Medulla oblongata (tissue), 1 donor: ENCODE measurements at regions not wholly inside any gene's neighbourhood (a gene's known extent, or its start where the extent isn't known, plus 50 kb on each side); places are given as distances from the start of the nearest gene placed in this dataset.

Source experiments
- DNase-seq: peaks from one replicate; pipeline ENCODE4 v3.0.0-alpha.2; 2015; ENCODE audit errors: extremely low spot score

DNA sequence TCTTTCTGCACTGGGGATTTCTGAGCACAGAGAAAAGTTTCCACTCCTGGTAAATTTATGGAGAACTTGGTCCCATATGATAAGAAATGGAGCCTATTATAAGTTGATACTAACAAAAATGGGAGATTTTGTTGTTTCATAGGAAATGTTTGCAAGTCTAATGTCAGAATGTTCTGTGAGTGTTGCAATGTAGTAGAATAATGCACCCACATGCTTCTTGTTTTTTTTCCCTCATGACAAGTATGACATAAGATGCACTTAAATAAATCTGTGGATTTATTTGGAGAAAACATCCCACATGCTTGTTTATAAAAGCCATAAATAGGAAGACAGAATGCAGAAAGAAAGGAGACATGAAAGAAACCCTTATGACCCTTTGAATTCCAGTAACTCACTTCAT, 50.8 kb upstream of the KCNJ6 start:
- no peak for DNase-seq

DNA sequence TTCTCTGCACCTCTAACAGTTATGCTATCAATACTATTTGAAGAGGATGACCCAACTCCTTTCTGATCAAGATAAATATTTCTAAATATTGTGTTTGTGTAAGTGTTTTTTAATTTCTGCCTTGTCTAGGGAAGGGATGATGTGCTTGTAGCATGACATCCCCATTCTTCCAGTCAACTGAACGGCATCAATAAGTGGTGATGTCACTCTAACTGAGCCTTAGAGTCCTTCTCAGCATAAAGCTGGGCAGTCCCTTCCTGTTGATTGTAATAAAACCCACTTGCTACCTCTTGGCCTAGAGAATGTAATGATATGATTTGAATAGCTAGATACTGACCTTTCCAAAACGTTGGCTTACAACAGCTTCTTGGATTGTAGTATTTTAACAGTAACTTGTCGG, 52.5 kb upstream of the KCNJ6 start:
- no peak for DNase-seq

- DNase-seq: no peak
Observed at GRCh38 chr21:37970548-37970947, 54.3 kb upstream of the KCNJ6 start.

DNA sequence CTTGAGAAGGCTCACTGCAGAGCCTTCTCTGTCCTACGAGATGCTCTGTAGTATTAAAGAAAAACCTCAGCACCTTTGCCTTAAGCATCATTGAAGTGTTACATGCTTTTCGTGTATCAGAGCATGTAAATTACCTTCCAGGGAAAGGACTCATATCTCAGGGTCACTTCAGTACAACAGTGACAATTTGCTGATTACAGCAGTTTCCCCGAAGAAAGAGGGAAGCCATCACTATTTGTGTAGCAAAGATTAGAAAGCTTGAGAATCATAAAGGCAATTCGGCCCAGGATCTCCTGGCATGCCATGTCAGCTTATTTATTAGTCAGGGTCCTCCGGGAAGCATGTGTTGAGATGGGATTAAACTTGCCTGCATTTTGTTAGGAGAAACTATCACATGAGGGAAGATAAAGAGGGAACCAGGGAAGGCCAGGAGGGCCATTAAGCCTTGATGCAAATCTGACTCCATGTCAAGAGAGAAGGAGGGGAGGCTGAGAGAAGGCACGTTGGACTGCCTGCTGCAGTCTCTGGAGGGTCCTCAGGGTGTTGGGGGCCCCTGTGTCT, 55.2 kb upstream of the KCNJ6 start:
- DNase-seq: no peak

DNA sequence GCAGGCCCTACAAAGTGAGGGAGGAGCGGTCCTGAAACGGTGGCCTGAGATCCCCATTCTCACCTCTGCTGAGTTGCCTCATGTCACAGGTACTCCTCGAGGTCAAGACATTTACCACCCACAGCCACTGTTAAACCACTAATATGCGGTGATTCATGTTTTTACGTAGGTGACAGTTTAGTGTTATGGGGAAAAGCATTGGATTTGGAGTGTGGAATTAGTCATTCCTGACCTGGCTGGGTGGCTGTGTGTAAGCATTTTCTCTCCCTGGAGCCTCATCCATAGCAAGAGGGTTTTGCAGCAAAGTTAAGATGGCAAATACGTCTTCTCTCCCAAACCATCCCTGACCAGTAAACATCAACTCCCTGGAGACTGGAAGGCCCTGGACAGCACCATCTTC, 57.8 kb upstream of the KCNJ6 start:
- no peak for DNase-seq

DNA sequence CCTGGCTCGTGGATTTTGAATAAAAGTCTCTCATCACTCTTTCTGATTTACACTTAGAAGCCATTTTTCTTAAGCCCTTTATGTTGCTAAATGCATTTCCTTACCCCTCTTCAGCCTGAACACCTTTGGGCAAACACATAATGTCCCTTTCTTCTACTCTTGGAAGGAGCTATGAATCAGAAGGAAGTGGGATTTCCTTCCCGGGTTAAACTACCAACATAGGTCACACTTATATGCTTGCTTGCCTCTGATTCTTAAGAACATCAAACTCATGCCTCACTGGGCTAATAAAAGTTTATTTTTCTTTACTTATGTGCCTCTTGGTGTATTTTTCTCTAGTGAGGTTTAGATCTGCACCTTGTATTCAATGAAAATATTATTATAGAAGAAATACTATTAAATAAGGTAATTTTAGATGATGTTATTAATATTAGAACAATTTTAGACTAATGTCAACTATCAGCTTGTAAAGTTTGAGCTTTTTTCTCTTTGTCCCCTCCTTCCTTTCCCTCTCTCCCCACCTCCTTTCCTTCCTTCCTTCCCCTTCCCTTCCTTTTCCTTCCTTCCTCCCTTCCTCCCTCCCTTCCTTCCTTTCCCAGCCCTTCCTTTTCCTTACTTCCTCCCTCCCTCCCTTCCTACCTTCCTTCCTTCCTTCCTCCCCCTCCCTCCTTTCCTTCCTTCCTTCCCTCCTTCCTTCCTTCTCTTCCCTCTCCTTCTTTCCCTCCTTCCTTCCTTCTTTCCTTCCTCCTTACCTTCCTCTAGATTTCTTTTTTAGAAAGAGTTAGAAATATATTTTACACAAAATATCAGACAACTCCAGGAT, 66.5 kb upstream of the KCNJ6 start:
- no peak for DNase-seq

DNA sequence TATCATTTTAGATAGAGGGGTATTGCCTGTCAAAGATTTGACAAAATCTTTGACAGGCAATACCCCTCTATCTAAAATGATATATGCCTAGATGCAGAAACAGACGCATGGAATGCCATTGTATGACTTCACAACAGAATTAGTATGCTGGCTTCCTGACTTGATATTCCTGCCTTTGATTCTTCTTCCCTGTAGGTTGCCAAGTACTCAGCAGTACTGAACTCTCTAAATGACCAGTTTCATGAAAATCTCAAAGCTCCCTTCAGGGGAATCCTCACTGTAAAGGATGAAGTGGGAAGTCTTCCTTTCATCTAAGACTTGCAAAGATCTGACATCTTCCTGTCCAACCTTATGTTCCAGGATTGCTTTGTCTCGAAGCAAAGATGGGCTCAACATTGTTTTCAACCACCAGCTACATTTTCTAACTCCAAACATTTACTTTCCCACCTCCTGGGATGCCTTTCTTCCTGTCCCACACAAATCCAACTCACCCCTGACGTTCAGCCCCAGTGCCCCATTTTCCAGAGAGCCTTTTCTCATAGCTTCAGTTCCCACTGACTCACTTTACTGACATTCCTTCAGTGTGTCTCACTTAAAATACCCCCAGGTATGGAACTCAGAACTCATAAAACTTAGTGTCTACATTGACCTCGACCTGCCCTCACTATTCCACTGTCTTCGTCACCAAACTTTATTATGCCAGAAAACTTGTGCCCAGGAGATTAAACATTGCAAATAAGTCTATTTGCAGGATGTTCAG, 67.3 kb upstream of the KCNJ6 start:
- DNase-seq: no peak

- DNase-seq: no peak
Observed at GRCh38 chr21:37984416-37984815, 68.2 kb upstream of the KCNJ6 start.

- DNase-seq: no peak
Observed at GRCh38 chr21:37986000-37986399, 69.7 kb upstream of the KCNJ6 start.

GRCh38 chr21:37986751-37987399, 70.6 kb upstream of the KCNJ6 start:
- DNase-seq: no peak

GRCh38 chr21:37987668-37988067, 71.4 kb upstream of the KCNJ6 start:
- DNase-seq: no peak

DNA sequence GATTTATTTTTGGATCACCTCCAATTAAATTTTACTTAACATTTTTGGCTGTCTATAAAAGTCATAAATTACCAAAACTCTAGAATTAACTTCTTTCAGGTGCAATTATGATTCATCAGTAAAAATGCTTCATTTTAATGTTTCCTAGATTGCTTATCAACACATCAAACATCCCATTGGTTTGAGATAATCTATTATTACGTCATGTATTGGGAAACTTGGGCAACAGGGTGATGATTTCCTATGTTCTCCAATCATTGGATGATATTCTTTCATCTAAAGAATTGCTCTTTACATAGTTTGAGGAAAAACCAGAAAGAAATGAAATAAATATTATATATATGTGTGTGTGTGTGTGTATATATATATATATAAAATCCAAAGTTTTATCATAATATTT, 76.8 kb upstream of the KCNJ6 start:
- no peak for DNase-seq

GRCh38 chr21:37994211-37994610, 78.0 kb upstream of the KCNJ6 start:
- no peak for DNase-seq

- DNase-seq: peak; percentile 6
Observed at GRCh38 chr21:38012672-38013071, 96.4 kb upstream of the KCNJ6 start.

DNA sequence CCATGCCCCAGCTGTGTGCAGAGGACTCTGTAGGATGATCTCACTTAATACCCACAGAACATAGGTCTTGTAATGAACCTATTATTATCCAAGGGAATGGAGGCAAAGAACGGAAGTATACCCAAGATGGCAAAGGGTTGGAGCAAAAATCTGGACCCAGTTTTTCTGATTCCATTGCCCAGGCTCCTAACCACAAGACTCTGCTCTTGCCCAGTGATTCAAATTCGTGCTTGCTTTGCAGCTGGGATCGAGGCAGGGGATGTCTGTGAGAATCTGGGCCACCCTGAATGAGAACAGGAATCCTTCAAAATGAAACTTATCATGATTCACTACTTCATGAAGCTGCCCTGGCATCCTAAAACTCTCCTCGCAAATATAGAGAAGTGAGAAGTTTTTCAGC, 97.5 kb upstream of the KCNJ6 start:
- no peak for DNase-seq

DNA sequence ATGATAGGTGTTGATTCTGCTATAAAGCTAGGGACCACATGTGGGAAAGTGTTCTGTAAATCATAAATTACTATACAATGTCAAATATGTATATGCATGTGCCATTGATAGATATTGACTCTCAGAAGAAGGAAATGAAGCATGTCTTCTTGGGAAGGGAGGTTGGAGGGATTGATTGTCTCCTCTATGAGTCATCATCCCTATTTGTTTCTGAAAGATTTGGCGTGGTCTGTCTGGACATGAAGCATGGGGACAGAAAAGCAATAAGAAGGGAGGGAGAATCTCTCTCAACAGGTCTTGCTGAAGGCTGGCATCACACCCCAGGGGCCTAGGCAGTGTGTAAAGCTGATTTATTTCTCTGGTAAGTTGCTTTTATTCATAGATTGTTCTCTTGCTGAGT, 98.0 kb upstream of the KCNJ6 start:
- no peak for DNase-seq

GRCh38 chr21:38027901-38028498, 111.7 kb upstream of the KCNJ6 start:
- no peak for DNase-seq

DNA sequence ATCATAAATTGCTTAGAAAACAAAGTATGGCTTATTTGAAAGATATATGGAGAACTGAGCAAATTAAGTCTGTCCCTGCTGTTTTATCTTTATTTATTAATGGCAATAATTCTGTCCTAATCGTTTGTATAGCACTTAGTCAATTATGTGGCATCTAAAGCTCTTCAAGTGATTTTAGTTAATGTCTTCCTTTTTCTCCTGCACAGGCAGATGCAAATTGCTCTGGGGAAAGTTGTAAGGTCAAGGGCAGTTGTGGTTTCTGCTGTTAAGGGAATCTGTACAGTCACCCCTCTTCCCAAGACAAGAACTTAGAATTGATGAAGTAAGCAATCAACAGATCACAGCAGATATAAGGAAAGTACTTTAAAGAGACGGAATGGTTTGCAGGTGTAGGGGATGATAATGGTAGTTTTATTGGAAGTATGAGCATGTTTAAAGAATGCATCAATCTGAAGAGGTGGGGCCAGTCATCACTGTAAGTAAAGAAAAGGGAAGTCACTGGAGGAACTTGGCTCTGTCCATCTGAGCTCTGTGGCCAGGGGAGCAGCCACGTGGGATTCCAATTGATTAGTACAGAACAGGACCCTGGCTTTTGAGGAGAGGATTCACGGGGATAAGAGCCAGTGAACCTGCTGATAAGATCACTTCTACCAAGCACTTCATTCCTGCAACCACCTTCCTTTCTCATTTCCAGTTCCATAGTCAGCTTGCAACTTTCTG, 116.0 kb upstream of the KCNJ6 start:
- DNase-seq: peak; percentile 5

- no peak for DNase-seq
Observed at GRCh38 chr21:38036016-38036415, 119.8 kb upstream of the KCNJ6 start.

GRCh38 chr21:38037416-38037815, 121.2 kb upstream of the KCNJ6 start:
- no peak for DNase-seq

- no peak for DNase-seq
Observed at GRCh38 chr21:38039369-38039768, 123.1 kb upstream of the KCNJ6 start.
